Breast epithelium (tissue), 4 donors: ENCODE measurements at regions not wholly inside any gene's neighbourhood (a gene's known extent, or its start where the extent isn't known, plus 50 kb on each side); places are given as distances from the start of the nearest gene placed in this dataset.

Source experiments
- DNase-seq, 2 donors: peaks; one replicate each; pipeline ENCODE4 v3.0.0-alpha.2; 2019; ENCODE audit warnings: low spot score in 2 of 2
- H3K27ac ChIP-seq, 2 donors: fragments of 200-600 bp; sonication (generic) in 1 of 2; one replicate each; pipeline ENCODE4 v1.5.1; 2016 to 2019; ENCODE audit warnings: mild to moderate bottlenecking in 1 of 2
- H3K27me3 ChIP-seq, 2 donors: fragments of 200-600 bp; sonication (generic) in 1 of 2; one replicate each; pipeline versions ENCODE4 v1.5.1 to v1.6.0; 2017 to 2019; ENCODE audit warnings: control low read depth in 1 of 2, mild to moderate bottlenecking in 1 of 2
- H3K36me3 ChIP-seq: fragments of 200-600 bp; one replicate; pipeline ENCODE4 v1.5.1; 2019
- H3K4me1 ChIP-seq, 2 donors: fragments of 200-600 bp; sonication (generic); one replicate each; pipeline ENCODE4 v1.5.1; 2016 to 2019; ENCODE audit warnings: control low read depth in 1 of 2
- H3K4me3 ChIP-seq, 3 donors: fragments of 200-600 bp; sonication (generic); 1 replicate in 2 of 3; 2 replicates in 1 of 3; pipeline ENCODE4 v1.5.1; 2016 to 2019; ENCODE audit warnings: mild to moderate bottlenecking in 3 of 3, moderate library complexity in 2 of 3
- H3K9me3 ChIP-seq, 2 donors: fragments of 200-600 bp; sonication (generic) in 1 of 2; one replicate each; pipeline ENCODE4 v1.5.1; 2016 to 2019; ENCODE audit warnings: control low read depth in 1 of 2
- CTCF ChIP-seq, 3 donors: fragments of 450-650 bp; IDR thresholded peaks; one replicate each; pipeline ENCODE4 v1.5.1; 2016 to 2017; ENCODE audit warnings: antibody characterized with exemption in 3 of 3, mild to moderate bottlenecking in 3 of 3, moderate library complexity in 3 of 3
- POLR2A ChIP-seq: fragments of 450-650 bp; IDR thresholded peaks from one replicate; pipeline ENCODE4 v1.6.1; 2016; ENCODE audit warnings: antibody characterized with exemption, mild to moderate bottlenecking, moderate library complexity
- POLR2AphosphoS5 ChIP-seq, 3 donors: sonication (generic); formaldehyde crosslinking; IDR thresholded peaks; one replicate each; pipeline ENCODE4 v1.6.1; 2017; ENCODE audit warnings: antibody characterized with exemption in 3 of 3
- intact Hi-C: fragments of 100-400 bp; cut with DNase I; formaldehyde crosslinking; loops from one replicate; pipeline ENCODE4 v1.15.1; 2023; ENCODE audit warnings: low total_unique reads

DNA sequence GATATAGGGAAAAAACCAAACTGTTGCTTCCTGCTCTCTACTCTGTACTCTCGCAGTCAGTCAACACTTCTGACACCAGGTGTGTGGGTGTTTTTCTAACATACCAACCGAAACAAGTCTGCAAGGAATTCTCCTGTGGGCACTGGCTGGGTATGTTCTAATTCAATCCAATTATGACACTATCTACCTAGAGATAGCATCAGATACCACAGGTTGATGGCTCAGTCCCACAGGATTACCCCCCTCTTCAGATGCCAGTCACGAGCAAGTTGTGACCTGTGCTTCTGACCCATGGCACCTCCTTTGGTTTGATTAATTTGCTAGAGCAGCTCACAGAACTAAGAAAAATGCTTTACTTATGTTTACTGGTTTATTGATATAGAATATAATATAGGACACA, 78.3 kb downstream of the DYRK2 start:
- H3K27ac ChIP-seq, result no peak overlapping the region
- no peaks in the 10 kb centered on the region for H3K27me3 ChIP-seq
- H3K36me3 ChIP-seq, result no peaks in the 10 kb centered on the region
- H3K4me1 ChIP-seq, result no peaks in the 10 kb centered on the region
- TF ChIP-seq POLR2A, result no peak
- DNase-seq, result no peak
- H3K4me3 ChIP-seq, result no peak overlapping the region
- no peaks in the 10 kb centered on the region for H3K9me3 ChIP-seq
- intact Hi-C loops, result no loop called here

DNA sequence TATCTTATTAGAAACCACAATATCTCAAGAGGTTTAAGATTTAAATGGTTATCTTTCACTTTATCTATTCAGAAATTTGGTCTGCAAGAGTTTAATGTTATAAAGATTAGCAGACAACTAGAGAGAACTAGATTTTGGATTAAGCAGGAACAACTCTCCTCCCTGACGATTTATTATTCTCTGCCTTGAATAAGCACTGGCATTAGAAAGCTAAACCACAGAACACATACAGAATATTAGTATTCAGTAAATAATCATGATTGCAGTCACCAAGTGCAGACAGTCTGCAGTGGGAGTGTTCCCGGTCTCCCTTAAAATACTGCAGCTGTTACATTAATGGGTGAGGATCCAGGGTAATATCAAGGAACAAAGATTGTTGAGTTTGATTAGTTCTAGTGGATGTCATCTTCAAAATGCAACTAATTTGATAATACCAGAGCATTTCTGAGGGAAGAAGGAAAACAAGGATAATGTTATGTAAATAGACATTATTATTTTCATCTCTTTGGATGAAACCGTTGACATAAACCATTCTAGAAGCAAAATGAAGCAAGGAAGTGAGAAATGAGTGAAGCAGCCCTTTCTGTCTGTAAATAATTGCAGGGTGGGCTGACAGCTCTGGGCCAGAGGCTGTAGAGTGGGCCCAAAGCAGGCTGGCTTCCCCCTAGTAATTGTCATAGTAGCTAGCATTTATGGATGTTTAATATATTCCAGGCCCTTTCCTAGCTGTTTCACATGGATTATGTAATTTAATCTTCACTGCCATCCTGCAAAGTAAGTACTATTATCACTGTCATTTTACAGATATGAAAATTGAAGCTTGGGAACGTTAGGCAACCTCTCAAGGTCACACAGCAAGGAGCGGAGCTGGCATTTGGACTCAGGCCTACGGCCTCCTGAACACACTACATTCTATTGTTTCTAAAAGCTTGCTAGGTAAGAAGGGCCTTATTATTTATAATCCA, 79.4 kb downstream of the DYRK2 start:
- no peak for DNase-seq
- Histone ChIP-seq H3K36me3 (no peaks in the 10 kb centered on the region), H3K9me3 (no peaks in the 10 kb centered on the region), H3K4me1 (no peaks in the 10 kb centered on the region), H3K4me3 (no peak overlapping the region), H3K27me3 (no peaks in the 10 kb centered on the region), H3K27ac (no peak overlapping the region)
- intact Hi-C loops, result no loop called here
- TF ChIP-seq POLR2A, result no peak
- TF ChIP-seq POLR2AphosphoS5 (IDR thresholded peaks at IDR 0.05), result no peak
- no peak for TF ChIP-seq CTCF (IDR thresholded peaks at IDR 0.05)

DNA sequence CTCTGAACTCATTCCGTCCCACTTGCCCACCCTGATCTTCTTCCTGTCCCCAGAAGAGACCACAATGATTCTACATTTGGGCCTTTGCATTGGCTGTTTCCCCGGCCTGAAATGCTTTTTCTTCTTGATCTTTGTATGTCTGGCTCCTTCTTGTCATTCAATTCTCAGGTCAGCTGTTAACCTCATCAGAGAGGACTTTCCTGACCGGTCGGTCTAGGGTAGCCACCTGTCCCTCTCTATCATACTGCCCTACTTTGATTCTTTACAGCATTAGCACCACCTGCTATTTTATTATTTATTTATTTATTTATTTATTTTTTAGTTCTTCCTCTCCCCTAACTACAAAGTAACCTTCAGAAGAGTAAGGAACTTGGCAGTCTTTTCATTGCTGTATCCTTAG, 84.3 kb downstream of the DYRK2 start:
- no peaks in the 10 kb centered on the region for H3K27me3 ChIP-seq
- intact Hi-C loops, result no loop called here
- no peak for DNase-seq
- H3K36me3 ChIP-seq, result no peaks in the 10 kb centered on the region
- no peak overlapping the region for H3K27ac ChIP-seq
- no peak overlapping the region for H3K4me3 ChIP-seq
- no peak for TF ChIP-seq POLR2AphosphoS5 (IDR thresholded peaks at IDR 0.05)
- H3K4me1 ChIP-seq, result no peaks in the 10 kb centered on the region
- H3K9me3 ChIP-seq, result no peaks in the 10 kb centered on the region

- Histone ChIP-seq H3K9me3 (no peaks in the 10 kb centered on the region), H3K27me3 (no peaks in the 10 kb centered on the region), H3K4me1 (no peaks in the 10 kb centered on the region), H3K4me3 (no peak overlapping the region), H3K27ac (no peak overlapping the region), H3K36me3 (no peaks in the 10 kb centered on the region)
- TF ChIP-seq POLR2A, result no peak
- intact Hi-C loops, result no loop called here
- no peak for DNase-seq
Observed at GRCh38 chr12:67735868-67736267, 87.3 kb downstream of the DYRK2 start.

DNA sequence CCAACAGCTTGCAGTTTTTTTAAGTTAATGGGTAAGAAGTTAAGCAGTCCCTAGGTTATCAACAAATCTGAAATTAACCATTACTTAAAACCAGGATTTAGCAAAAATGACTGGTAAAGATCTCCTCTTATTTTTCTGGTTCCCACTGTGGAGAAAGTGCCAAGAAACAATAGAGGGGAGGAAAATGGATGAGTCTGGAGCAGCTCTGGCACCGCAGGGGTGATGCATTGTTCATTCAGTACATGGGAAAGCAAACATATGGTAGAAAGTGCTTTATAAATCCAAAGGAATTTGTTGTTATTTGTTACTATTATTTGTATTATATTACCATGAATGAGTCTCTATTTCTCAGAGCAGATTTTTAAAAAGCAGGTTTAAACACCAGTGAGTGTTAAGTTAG, 92.2 kb downstream of the DYRK2 start:
- no peaks in the 10 kb centered on the region for H3K9me3 ChIP-seq
- intact Hi-C loops, result no loop called here
- no peaks in the 10 kb centered on the region for H3K4me1 ChIP-seq
- no peaks in the 10 kb centered on the region for H3K36me3 ChIP-seq
- no peak overlapping the region for H3K4me3 ChIP-seq
- no peak overlapping the region for H3K27ac ChIP-seq
- no peaks in the 10 kb centered on the region for H3K27me3 ChIP-seq
- TF ChIP-seq POLR2AphosphoS5 (IDR thresholded peaks at IDR 0.05), result no peak
- TF ChIP-seq CTCF (IDR thresholded peaks at IDR 0.05), result no peak
- TF ChIP-seq POLR2A, result no peak
- DNase-seq, result no peak

- DNase-seq, result no peak
- H3K27me3 ChIP-seq, result no peaks in the 10 kb centered on the region
- intact Hi-C loops, result no loop called here
Observed at GRCh38 chr12:67741270-67741669, 92.7 kb downstream of the DYRK2 start.

DNA sequence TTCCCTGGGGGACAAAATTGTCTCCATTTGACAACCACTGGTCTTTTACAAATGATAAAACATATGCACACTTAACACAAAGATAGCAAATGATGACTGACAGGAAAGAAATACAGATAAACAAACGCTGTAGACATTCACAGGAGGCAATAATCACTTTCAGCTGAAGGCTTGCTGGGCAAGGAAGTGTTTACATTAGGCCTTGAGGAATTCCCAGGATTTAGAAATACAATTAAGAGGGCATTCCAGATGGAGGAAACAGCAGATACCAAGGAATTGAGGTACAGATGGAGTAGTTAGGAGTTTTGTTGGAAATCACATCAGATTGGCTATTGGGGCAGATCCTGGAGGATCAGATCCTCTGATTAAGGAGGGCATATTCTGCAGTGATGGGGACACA, 93.9 kb downstream of the DYRK2 start:
- no peaks in the 10 kb centered on the region for H3K36me3 ChIP-seq
- no peak overlapping the region for H3K4me3 ChIP-seq
- intact Hi-C loops, result no loop called here
- H3K4me1 ChIP-seq, result no peaks in the 10 kb centered on the region
- H3K27ac ChIP-seq, result no peak overlapping the region
- no peak for DNase-seq
- no peak for TF ChIP-seq POLR2A
- TF ChIP-seq POLR2AphosphoS5 (IDR thresholded peaks at IDR 0.05), result no peak
- TF ChIP-seq CTCF (IDR thresholded peaks at IDR 0.05), result no peak
- H3K27me3 ChIP-seq, result no peaks in the 10 kb centered on the region
- H3K9me3 ChIP-seq, result no peaks in the 10 kb centered on the region

More at GRCh38 chr12:67741270-67741669, 92.7 kb downstream of the DYRK2 start:
- H3K36me3 ChIP-seq, result no peaks in the 10 kb centered on the region
- no peaks in the 10 kb centered on the region for H3K9me3 ChIP-seq
- H3K4me1 ChIP-seq, result no peaks in the 10 kb centered on the region
- TF ChIP-seq POLR2AphosphoS5 (IDR thresholded peaks at IDR 0.05), result no peak
- H3K4me3 ChIP-seq, result no peak overlapping the region
- H3K27ac ChIP-seq, result no peak overlapping the region
